Smooth muscle cell (in vitro differentiated cells): ENCODE measurements at regions not wholly inside any gene's neighbourhood (a gene's known extent, or its start where the extent isn't known, plus 50 kb on each side); places are given as distances from the start of the nearest gene placed in this dataset.

Experiments used
- DNase-seq: peaks from one replicate; lab custom pipeline; 2025; ENCODE audit not compliant: unreplicated experiment; lab: John Stamatoyannopoulos, UW
- H2AFZ ChIP-seq: fragments of 200-600 bp; sonication (generic); 2 replicates; pipeline ENCODE4 v1.6.0; 2016; ENCODE audit warnings: antibody characterized with exemption, low read depth, mild to moderate bottlenecking
- H3F3A ChIP-seq: fragments of 200-600 bp; sonication (generic); 2 replicates; pipeline ENCODE4 v1.6.0; 2017; ENCODE audit warnings: antibody characterized with exemption, low read depth
- H3K27ac ChIP-seq: fragments of 200-600 bp; sonication (generic); 2 replicates; pipeline ENCODE4 v1.5.1; 2016; ENCODE audit warnings: low read depth, mild to moderate bottlenecking
- H3K27me3 ChIP-seq: fragments of 200-600 bp; sonication (generic); 2 replicates; pipeline ENCODE4 v1.6.1; 2016; ENCODE audit warnings: low read depth, mild to moderate bottlenecking
- H3K36me3 ChIP-seq: fragments of 200-600 bp; sonication (generic); 2 replicates; pipeline ENCODE4 v1.5.1; 2016; ENCODE audit warnings: low read depth
- H3K4me1 ChIP-seq: fragments of 200-600 bp; sonication (generic); 2 replicates; pipeline ENCODE4 v1.5.1; 2016; ENCODE audit warnings: low read depth
- H3K4me2 ChIP-seq: fragments of 200-600 bp; sonication (generic); 2 replicates; pipeline ENCODE4 v1.6.0; 2016; ENCODE audit warnings: mild to moderate bottlenecking
- H3K4me3 ChIP-seq: fragments of 200-600 bp; sonication (generic); 2 replicates; pipeline ENCODE4 v1.5.1; 2016; ENCODE audit warnings: mild to moderate bottlenecking
- H3K79me2 ChIP-seq: fragments of 200-600 bp; sonication (generic); 2 replicates; pipeline ENCODE4 v1.6.0; 2016; ENCODE audit warnings: low read depth, mild to moderate bottlenecking
- H3K9ac ChIP-seq: fragments of 200-600 bp; sonication (generic); 2 replicates; pipeline ENCODE4 v1.6.0; 2016; ENCODE audit warnings: low read depth
- H3K9me3 ChIP-seq: fragments of 200-600 bp; sonication (generic); replicated peaks from 2 replicates; pipeline ENCODE4 v1.5.1; 2016; ENCODE audit warnings: low read depth
- H4K20me1 ChIP-seq: fragments of 200-600 bp; sonication (generic); 2 replicates; pipeline ENCODE4 v1.6.0; 2016; ENCODE audit warnings: low read depth
- CTCF ChIP-seq: fragments of 200-600 bp; sonication (generic); IDR thresholded peaks from 2 replicates; pipeline ENCODE4 v1.5.1; 2017; ENCODE audit warnings: borderline replicate concordance, mild to moderate bottlenecking, antibody characterized with exemption; ENCODE audit not compliant: insufficient read depth, poor library complexity, severe bottlenecking
- WGBS: methylation state at CpG from one replicate; pipeline ENCODE4 v1.1.7; 2016; ENCODE audit warnings: low lambda C conversion rate; 5-methylcytosine and 5-hydroxymethylcytosine counted together

DNA sequence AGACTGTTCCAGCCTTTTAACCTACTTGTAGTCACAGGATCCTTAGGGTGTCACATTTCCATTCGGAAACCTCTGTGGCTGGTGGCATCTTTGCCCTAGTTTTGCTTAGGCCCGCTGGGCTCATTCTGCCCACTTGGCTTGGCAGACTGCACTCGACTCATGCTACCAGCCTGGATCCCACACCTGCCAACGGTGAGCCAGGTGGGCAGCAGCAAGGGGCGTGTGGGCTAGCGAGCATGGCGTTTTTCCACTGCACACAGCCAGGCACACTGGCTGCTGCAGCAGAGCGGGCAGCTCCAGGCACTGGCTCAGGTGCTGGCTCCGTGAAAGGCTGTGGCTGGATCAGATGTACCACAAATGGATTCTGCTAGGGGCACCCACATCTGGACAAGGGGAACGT lies 838.2 kb downstream of the SLITRK6 start:
- WGBS = 95% methylated on average over 10 of the region's 10 CpGs

DNA sequence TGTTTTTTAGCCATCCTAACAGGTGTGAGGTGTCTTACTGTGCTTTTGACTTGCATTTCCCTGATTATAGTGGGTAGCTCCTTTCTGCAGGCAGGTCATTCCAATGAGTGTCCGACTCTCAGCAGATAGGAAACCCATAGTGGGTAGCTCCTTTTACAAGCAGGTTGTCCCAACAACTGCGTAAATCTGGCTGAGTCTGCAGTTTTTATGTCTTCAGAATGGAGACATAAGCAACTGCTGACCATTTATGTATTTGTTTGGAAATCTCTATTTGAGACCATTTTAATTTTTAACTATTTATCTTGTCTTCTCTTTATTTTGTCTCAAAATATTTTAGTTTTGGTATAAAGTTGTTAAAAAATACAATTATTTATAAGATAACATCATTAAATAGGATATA lies 839.4 kb downstream of the SLITRK6 start:
- DNase-seq = no peak
- no peaks in the 10 kb centered on the region for H4K20me1 ChIP-seq
- no peak overlapping the region for H2AFZ ChIP-seq
- no peaks in the 10 kb centered on the region for H3K9me3 ChIP-seq
- H3F3A ChIP-seq = no peaks in the 10 kb centered on the region
- H3K27me3 ChIP-seq = no peaks in the 10 kb centered on the region
- H3K27ac ChIP-seq = no peak overlapping the region
- whole genome bisulfite sequencing = 71% methylated on average over 2 of the region's 2 CpGs
- H3K4me3 ChIP-seq = no peak overlapping the region
- H3K4me1 ChIP-seq = no peaks in the 10 kb centered on the region
- no peak for TF ChIP-seq CTCF
- no peaks in the 10 kb centered on the region for H3K36me3 ChIP-seq
- H3K9ac ChIP-seq = no peak overlapping the region
- no peaks in the 10 kb centered on the region for H3K79me2 ChIP-seq
- no peak overlapping the region for H3K4me2 ChIP-seq

More for the DNA sequence above, 838.2 kb downstream of the SLITRK6 start:
- Histone ChIP-seq H3F3A (no peaks in the 10 kb centered on the region), H3K9me3 (no peaks in the 10 kb centered on the region), H3K27me3 (no peaks in the 10 kb centered on the region), H3K36me3 (no peaks in the 10 kb centered on the region), H4K20me1 (no peaks in the 10 kb centered on the region), H3K9ac (no peak overlapping the region), H3K27ac (no peak overlapping the region), H3K4me1 (no peaks in the 10 kb centered on the region), H3K4me2 (no peak overlapping the region), H3K4me3 (no peak overlapping the region), H2AFZ (no peak overlapping the region), H3K79me2 (no peaks in the 10 kb centered on the region)
- no peak for DNase-seq
- TF ChIP-seq CTCF = no peak

DNA sequence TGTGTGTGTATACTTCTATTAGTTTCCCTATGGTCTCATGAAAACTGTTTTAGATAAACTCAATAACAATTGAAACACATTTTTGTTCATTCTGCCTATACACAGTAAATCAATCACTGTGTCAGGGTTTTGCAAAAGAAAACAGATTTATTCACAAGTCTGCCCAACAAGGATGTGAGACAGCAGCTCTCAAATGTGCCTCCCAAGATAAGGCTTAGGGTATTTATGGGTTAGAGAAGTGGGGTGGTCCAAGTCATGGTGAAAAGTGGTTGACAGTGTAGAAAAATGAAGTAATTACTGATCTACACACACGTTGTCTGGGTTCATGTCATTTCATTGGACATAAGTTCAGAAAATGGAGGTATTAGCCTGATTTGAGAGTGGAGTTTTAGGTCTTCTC lies 844.6 kb downstream of the SLITRK6 start:
- DNase-seq = no peak
- Histone ChIP-seq H3F3A (no peaks in the 10 kb centered on the region), H3K4me3 (no peak overlapping the region), H2AFZ (no peak overlapping the region), H4K20me1 (no peaks in the 10 kb centered on the region), H3K9me3 (no peaks in the 10 kb centered on the region), H3K9ac (no peak overlapping the region), H3K27me3 (no peaks in the 10 kb centered on the region), H3K4me1 (no peaks in the 10 kb centered on the region), H3K79me2 (no peaks in the 10 kb centered on the region), H3K36me3 (no peaks in the 10 kb centered on the region), H3K27ac (no peak overlapping the region), H3K4me2 (no peak overlapping the region)
- 72% methylated on average over 1 of the region's 1 CpG for WGBS
- no peak for TF ChIP-seq CTCF

GRCh38 chr13:84951128-84951527 lies 848.1 kb downstream of the SLITRK6 start:
- Histone ChIP-seq H4K20me1 (no peaks in the 10 kb centered on the region), H3K9ac (no peak overlapping the region), H3K4me3 (no peak overlapping the region), H3F3A (no peaks in the 10 kb centered on the region), H3K27me3 (no peaks in the 10 kb centered on the region), H2AFZ (no peak overlapping the region), H3K4me1 (no peaks in the 10 kb centered on the region), H3K4me2 (no peak overlapping the region), H3K36me3 (no peaks in the 10 kb centered on the region), H3K9me3 (no peaks in the 10 kb centered on the region), H3K79me2 (no peaks in the 10 kb centered on the region), H3K27ac (no peak overlapping the region)
- TF ChIP-seq CTCF = no peak
- DNase-seq = no peak
- WGBS = 89% methylated on average over 1 of the region's 1 CpG
